Left ventricle myocardium inferior (tissue), 1 donor: ENCODE measurements at regions not wholly inside any gene's neighbourhood (a gene's known extent, or its start where the extent isn't known, plus 50 kb on each side); places are given as distances from the start of the nearest gene placed in this dataset.

Experiments used
- DNase-seq: peaks from one replicate; pipeline ENCODE4 v3.0.0-alpha.2; 2020
- H3K27ac ChIP-seq: fragments of 200-600 bp; replicated peaks from 2 replicates; pipeline ENCODE4 v1.8.0; 2021
- H3K27me3 ChIP-seq: fragments of 200-600 bp; 2 replicates; pipeline ENCODE4 v1.8.0; 2021; ENCODE audit warnings: low read depth
- H3K36me3 ChIP-seq: fragments of 200-600 bp; 2 replicates; pipeline ENCODE4 v1.8.0; 2021
- H3K4me1 ChIP-seq: fragments of 200-600 bp; 2 replicates; pipeline ENCODE4 v1.8.0; 2021
- H3K4me3 ChIP-seq: fragments of 200-600 bp; 2 replicates; pipeline ENCODE4 v1.8.0; 2021; ENCODE audit warnings: mild to moderate bottlenecking, moderate library complexity
- H3K9me3 ChIP-seq: fragments of 200-600 bp; replicated peaks from 2 replicates; pipeline ENCODE4 v1.8.0; 2021
- intact Hi-C: fragments of 100-400 bp; cut with micrococcal nuclease; formaldehyde crosslinking; loops from one replicate; pipeline ENCODE4 v1.11.0; 2022
- TF ChIP-seq, protein P1 (sequence below): fragments of 200-600 bp; IDR thresholded peaks from 2 replicates; pipeline ENCODE4 v1.8.0; 2021; ENCODE audit warnings: antibody characterized with exemption, mild to moderate bottlenecking, borderline replicate concordance
- donor health status: DM: no; HTN: yes; CAD: no; lungs with severe emphysema.

DNA sequence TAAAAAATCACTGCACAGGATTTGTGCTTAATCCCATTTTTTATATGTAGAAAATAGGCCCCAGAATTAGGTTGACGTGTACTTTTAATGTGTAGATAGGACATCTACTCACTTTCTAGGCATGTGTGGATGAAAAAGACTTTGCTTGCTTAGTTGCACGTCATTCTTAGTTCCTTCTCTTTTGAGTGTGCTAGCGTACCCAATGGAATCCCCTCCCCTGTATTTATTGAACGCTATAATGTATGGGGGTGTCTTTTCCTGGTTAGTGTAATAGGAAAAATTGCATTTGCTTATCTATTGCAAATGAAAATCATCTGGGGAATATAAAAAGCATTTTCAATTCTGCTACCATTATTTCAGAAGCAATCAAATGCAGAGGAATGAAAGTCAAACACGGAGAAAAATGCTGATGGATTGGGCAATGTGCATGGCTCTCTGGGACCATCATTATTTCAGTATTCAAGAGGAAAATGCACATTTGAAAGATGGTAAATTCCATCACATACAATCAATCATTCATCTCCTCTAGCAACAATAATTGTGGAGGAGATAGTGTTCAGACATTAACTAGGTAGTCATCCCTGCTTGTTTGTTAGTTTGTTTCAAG is 277.0 kb upstream of the B3GALT2 start:
- Histone ChIP-seq H3K4me3 (no peak overlapping the region), H3K36me3 (no peaks in the 10 kb centered on the region), H3K27ac (no peak overlapping the region), H3K9me3 (no peaks in the 10 kb centered on the region), H3K4me1 (no peaks in the 10 kb centered on the region), H3K27me3 (no peaks in the 10 kb centered on the region)
- intact Hi-C loops = no loop called here
- TF ChIP-seq, protein P1, sequence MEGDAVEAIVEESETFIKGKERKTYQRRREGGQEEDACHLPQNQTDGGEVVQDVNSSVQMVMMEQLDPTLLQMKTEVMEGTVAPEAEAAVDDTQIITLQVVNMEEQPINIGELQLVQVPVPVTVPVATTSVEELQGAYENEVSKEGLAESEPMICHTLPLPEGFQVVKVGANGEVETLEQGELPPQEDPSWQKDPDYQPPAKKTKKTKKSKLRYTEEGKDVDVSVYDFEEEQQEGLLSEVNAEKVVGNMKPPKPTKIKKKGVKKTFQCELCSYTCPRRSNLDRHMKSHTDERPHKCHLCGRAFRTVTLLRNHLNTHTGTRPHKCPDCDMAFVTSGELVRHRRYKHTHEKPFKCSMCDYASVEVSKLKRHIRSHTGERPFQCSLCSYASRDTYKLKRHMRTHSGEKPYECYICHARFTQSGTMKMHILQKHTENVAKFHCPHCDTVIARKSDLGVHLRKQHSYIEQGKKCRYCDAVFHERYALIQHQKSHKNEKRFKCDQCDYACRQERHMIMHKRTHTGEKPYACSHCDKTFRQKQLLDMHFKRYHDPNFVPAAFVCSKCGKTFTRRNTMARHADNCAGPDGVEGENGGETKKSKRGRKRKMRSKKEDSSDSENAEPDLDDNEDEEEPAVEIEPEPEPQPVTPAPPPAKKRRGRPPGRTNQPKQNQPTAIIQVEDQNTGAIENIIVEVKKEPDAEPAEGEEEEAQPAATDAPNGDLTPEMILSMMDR = no peak
- DNase-seq = no peak

DNA sequence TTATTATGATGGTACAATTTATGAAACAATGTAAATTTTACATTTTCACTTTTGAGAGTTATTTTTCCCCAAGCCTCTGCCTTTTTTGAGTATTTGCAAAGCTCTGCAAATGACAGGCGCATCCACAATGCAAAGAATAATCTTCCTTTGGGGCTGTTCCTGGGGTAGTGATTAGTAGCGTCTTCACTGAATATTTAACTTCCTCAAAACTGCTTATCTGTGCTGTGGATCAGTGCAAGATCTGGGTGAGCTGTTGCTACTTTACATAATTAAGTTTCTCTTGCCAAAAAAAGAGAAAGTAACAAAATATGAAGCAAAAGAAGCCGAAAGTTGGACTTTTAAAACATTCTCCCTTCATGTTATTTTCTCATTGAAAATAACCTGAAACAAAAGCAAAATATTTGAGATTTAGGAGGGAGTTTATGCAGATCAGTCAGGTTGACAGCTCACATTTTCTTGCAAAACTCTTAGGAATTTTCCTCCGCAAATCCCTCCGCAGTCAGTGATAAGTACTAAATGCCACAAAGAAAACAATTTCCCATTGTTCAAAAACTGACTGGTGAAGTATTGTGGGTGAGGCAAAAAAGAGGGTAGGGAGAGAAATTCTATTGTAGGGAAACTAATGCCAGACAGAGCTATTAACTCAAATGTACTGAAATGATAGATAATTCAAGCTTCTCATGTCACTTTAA is 276.4 kb upstream of the B3GALT2 start:
- TF ChIP-seq, protein P1 = no peak
- DNase-seq = no peak
- no peak overlapping the region for H3K4me3 ChIP-seq
- no peaks in the 10 kb centered on the region for H3K4me1 ChIP-seq
- H3K9me3 ChIP-seq = no peaks in the 10 kb centered on the region
- intact Hi-C loops = no loop called here
- no peaks in the 10 kb centered on the region for H3K36me3 ChIP-seq
- H3K27ac ChIP-seq = no peak overlapping the region
- no peaks in the 10 kb centered on the region for H3K27me3 ChIP-seq

DNA sequence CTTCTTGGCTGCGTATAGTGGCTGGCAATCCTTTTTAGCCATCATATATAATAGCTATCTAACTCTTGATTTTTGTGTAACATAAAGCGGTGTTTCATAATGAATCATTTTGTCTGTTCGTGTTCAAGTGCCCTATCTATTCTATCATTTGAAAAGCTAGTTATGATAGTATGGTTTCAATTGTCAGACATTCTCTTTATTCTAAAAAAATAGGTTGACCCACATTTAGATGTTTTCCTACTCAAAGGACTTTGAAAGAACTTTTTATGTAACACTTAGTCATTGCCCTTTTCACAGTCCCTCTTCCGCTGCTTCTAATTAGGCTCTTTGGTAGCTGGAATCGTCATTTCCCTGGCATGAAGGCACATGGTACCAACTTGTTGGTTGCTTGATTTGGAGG is 272.2 kb upstream of the B3GALT2 start:
- Histone ChIP-seq H3K27ac (no peak overlapping the region), H3K4me1 (peaks cover 9% of the 10 kb centered on the region), H3K36me3 (no peaks in the 10 kb centered on the region), H3K9me3 (no peaks in the 10 kb centered on the region), H3K27me3 (no peaks in the 10 kb centered on the region), H3K4me3 (no peak overlapping the region)
- TF ChIP-seq, protein P1 = no peak
- DNase-seq = no peak
- intact Hi-C loops = no loop called here

DNA sequence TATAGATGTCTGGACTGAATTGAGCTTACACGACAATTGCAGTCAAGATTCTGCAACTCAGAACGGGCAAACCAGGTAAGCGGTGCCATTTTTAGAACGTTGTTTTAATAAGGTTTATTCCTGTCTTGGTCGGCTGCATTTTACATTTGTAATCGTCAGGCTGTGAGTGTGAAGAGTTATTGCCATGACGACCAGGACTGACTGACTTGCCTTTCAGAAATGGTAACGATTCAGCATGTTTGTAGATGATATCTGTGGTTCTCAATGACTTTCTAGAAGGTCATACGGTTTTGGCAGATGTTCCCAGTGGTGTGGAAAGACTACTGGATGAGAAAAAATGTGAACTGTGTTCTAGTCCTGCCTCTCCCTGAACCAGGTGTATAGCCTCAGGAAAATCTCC is 271.3 kb upstream of the B3GALT2 start:
- H3K9me3 ChIP-seq = no peaks in the 10 kb centered on the region
- no peaks in the 10 kb centered on the region for H3K27me3 ChIP-seq
- peaks cover 9% of the 10 kb centered on the region for H3K4me1 ChIP-seq
- TF ChIP-seq, protein P1 = no peak
- no peak for DNase-seq
- no peaks in the 10 kb centered on the region for H3K36me3 ChIP-seq
- intact Hi-C loops = no loop called here
- H3K27ac ChIP-seq = no peak overlapping the region
- peak overlapping the region; percentile 4 for H3K4me3 ChIP-seq

DNA sequence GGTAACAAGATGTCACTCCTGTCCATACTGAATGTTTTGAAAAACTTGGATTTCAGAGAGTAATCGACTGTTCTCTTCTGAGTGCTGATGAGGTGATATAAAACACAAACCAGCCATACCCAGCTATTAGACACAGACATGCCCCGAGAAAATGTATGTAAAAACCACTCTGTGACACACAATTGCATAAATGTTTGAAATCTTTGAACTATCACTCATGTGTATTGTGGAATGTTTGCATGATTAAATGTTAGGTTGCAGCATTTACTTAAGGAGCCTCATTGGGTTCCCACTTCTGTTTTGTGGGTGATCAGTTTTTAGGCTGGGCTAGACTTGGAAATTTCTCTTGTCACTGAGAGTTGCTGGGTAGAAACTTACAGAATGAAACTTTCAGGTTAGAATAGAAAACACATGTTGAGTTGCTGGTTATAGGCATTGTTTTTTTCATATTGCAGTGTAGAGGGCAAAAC is 270.4 kb upstream of the B3GALT2 start:
- Histone ChIP-seq H3K4me1 (peaks cover 9% of the 10 kb centered on the region), H3K27me3 (no peaks in the 10 kb centered on the region), H3K27ac (no peak overlapping the region), H3K9me3 (no peaks in the 10 kb centered on the region), H3K36me3 (no peaks in the 10 kb centered on the region), H3K4me3 (no peak overlapping the region)
- intact Hi-C loops = no loop called here
- TF ChIP-seq, protein P1 = no peak
- DNase-seq = no peak
